HG03457 (cell line): ENCODE measurements at regions not wholly inside any gene's neighbourhood (a gene's known extent, or its start where the extent isn't known, plus 50 kb on each side); places are given as distances from the start of the nearest gene placed in this dataset.

Source experiments
- ATAC-seq: cut with Tn5 transposase; IDR thresholded peaks from one replicate; pipeline ENCODE4 v1.9.1; 2021; ENCODE audit warnings: moderate number of reproducible peaks; ENCODE audit not compliant: unreplicated experiment

- ATAC-seq, result no peak
Measured at GRCh38 chr6:41470331-41471063, 75.7 kb upstream of the FOXP4 start.

DNA sequence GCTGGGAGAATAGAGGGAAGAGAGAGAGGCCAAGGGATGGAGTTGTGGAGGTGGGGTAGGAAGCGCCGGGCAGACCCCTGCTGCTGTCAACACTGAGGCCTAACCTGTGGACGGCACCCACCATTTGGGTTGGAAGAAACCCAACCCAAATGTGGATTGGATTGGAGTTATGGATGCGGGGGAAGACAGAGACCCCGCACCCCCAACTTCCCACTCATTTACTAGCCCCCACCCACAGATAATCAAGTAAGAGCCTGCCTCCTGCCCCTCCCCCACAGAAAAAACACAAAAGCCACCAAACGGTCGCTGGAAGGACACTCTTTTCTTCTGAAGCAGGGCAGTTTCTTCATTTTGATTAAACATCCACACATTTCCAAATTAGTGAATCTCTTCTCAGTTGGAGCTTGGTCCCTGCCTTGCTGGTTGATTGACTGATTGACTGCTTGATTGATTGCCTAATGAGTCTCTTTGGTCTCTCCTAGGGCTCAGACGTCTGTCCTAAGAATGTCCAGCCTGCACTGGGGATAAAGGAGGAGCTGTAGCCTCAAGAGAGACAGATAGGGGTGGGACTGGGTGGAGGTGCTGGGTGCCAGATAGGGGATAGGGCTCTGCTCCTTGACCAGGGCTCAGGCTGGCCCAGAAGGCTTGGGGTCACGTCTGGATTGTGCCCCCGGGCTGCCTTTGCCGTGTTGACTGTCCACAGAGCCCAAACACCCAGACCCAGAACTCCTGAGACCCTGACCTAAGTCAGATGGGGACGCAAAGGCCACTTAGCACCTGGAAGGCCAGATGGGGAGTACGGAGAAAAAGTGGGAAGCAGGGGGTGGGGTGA is 74.9 kb upstream of the FOXP4 start:
- no peak for ATAC-seq

- no peak for ATAC-seq
Measured at GRCh38 chr6:41474213-41474933, 71.8 kb upstream of the FOXP4 start.

GRCh38 chr6:41475164-41475563 is 71.0 kb upstream of the FOXP4 start:
- ATAC-seq, result no peak

- no peak for ATAC-seq
Measured at GRCh38 chr6:41475737-41476357, 70.3 kb upstream of the FOXP4 start.

DNA sequence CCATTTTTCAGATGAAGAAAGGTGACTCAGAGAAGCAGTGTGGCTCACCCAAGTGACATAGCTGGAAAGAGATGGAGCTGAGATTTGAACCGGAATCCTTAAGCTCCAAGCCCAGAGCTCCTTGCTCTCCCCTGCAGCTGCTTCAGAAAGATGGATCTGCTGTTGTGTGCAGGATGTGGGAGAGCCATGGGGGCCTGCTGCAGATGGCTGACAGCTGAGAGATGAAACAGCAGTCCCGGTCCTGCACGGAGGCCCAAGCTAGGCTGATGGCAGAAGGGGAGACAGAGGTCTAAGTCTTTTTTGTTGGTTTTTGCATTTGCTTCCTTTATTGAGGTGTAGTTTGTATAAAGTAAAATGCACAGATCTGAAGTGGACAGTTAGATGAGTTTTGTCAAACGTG is 69.8 kb upstream of the FOXP4 start:
- ATAC-seq, result no peak

DNA sequence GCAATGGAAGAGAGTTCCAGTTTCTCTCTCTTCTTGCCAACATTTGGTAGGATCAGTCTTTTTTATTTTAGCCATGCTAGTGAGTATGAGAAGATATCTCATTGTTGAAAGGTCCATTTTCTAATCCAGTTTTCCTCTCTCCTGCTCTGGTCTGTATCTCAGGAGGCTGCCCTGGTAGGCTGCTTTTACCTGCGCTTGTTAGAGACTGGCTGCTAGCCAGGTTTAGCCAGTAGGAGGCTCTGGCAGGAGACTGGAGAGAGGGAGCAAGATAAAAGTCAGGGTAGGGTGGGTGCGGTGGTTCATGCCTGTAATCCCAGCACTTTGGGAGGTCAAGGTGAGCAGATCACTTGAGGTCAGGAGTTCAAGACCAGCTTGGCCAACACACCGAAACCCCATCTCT is 68.6 kb upstream of the FOXP4 start:
- ATAC-seq, result no peak

DNA sequence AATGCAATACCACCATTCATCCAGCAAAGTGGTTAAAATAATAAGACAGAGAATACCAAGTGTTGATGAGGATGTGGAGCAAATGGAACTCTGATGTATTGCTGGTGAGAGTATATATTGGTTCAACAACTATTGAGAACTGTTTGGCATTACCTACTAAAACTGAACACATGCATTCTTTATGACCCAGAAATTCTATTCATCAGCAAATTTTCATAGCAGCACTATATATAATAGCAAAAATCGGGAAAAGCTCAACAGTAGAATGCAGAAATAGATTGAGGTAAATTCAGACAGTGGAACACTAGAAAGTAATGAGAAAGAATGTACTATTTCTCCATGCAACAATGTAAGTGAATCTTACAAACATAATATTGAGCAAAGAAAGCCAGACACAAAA is 62.2 kb upstream of the FOXP4 start:
- no peak for ATAC-seq

GRCh38 chr6:41487860-41488432 is 58.2 kb upstream of the FOXP4 start:
- no peak for ATAC-seq

DNA sequence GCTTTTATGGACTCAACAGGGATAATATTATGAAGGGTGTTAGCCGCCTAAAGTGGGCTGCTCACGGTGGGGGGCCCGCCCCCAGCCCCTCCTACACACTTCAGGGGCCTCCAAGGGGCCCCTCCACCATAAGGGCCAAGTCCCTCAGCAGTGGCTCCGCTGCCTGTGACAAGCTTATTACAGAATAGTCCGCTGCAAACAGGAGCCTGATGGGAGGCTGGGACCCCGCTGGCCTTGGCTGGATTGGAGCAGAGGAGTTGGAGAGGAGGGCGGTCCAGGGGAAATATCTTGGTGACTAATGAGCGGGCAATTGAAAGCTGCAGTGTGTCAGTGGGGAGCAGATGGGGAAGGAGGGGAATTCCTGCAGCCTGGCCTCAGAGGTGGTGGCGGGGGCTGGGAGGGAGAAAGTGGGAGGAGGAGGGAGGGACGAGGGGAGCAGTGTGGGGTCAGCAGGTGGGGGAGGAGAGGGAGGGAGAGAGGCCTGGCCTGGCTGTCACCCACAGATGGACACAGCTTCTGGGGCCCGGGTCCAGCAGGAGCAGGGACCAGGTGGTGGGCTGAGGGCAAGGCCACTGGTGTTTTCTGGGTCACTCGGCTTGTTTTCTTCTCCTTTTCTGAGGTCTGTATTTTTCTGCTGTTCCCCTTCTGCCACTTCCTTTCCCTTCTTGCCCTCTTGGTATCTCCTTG is 57.6 kb upstream of the FOXP4 start:
- no peak for ATAC-seq

DNA sequence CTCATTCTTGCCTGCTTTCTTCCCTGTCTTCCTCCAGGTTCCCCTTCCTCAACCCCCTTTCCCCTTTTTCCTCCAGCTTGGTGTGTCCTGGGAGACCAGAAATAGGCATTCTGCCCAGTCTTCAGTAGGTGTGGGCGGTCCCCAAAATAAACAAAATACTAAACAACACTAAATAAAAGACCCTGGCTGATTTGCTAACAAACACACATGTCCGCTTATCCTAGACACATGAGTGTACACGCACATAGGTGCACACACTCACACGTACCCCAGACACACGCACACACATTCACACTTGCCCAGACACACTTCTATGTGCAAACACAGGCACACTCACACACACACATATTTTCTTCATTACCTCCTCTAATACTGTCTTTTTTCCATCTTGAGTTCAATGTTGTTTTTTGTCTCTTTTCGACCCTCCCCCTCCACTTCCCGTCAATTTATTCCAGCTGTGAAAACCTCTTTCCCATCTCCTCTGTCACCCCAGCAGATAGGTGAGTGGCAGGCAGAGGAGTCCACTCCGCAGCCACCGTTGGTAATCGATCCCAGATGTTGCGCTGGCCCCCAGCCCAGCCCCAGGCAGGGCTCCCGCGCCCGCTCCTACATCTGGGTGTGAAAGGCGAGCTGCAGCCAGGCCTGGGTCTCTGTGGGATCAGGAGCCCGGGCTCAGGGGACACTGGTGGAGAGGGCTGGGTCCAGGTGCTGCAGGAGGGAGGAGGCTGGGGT is 56.9 kb upstream of the FOXP4 start:
- ATAC-seq, result no peak

- ATAC-seq, result no peak
Measured at GRCh38 chr6:41492261-41492891, 53.8 kb upstream of the FOXP4 start.

GRCh38 chr6:41494212-41495110 is 51.7 kb upstream of the FOXP4 start:
- no peak for ATAC-seq
